ENCODE measurements at regions not wholly inside any gene's neighbourhood (a gene's known extent, or its start where the extent isn't known, plus 50 kb on each side); places are given as distances from the start of the nearest gene placed in this dataset.

GRCh38 chr4:159823743-159824142 lies 720.9 kb downstream of the RAPGEF2 start:
- Histone ChIP-seq H4K20me1 (ENCODE audit: control insufficient read depth, insufficient read depth, low read length, poor library complexity, severe bottlenecking) (no peaks in the 10 kb centered on the region), H3K79me2 (ENCODE audit: control insufficient read depth, insufficient read depth, low read length) (no peaks in the 10 kb centered on the region), H3K27me3 (replicated peaks in 1 of 4; ENCODE audit: control extremely low read depth in 1 of 4, control insufficient read depth in 3 of 4, insufficient read depth in 4 of 4, low read length in 3 of 4) (no peaks in the 10 kb centered on the region), H3K4me2 (replicated peaks; ENCODE audit: low read depth, low read length, poor library complexity, severe bottlenecking) (no peak overlapping the region), H3K27ac (ENCODE audit: low read length in 2 of 2) (no peak overlapping the region), H3K4me1 (ENCODE audit: control insufficient read depth in 2 of 2, insufficient read depth in 2 of 2, low read length in 2 of 2) (no peaks in the 10 kb centered on the region), H2AFZ (ENCODE audit: insufficient read depth, low read depth, low read length, poor library complexity, severe bottlenecking) (no peak overlapping the region), H3K4me3 (ENCODE audit: control extremely low read depth in 1 of 5, extremely low read depth in 1 of 5, insufficient read depth in 1 of 5, low read depth in 2 of 5, low read length in 4 of 5) (no peak overlapping the region), H3K9me3 (ENCODE audit: control extremely low read depth in 1 of 3, control insufficient read depth in 2 of 3, insufficient read depth in 1 of 3, low read length in 2 of 3) (no peaks in the 10 kb centered on the region), H3K36me3 (replicated peaks in 1 of 2; ENCODE audit: control extremely low read depth in 1 of 2, control insufficient read depth in 1 of 2, extremely low read depth in 1 of 2, insufficient read depth in 2 of 2, low read length in 1 of 2) (no peaks in the 10 kb centered on the region), H3K9ac (ENCODE audit: low read length) (no peak overlapping the region)
- Mint-ChIP-seq H3K27me3 (no peaks in the 10 kb centered on the region), H3K4me1 (no peaks in the 10 kb centered on the region), H3K4me3 (no peak overlapping the region), H3K27ac (no peak overlapping the region), H3K9me3 (ENCODE audit: insufficient read depth) (peaks cover 4% of the 10 kb centered on the region)
- ChIA-PET POLR2A (no interaction called here), CTCF (no interaction called here)
- no peak for TF ChIP-seq EZH2 (IDR thresholded peaks at IDR 0.05; ENCODE audit: borderline replicate concordance, insufficient read depth, low read depth, low read length, poor library complexity, severe bottlenecking)
- TF ChIP-seq CTCF (IDR thresholded peaks at IDR 0.05): no peak
- 87% methylated on average over 2 of the region's 2 CpGs for WGBS (ENCODE audit: insufficient coverage)
- intact Hi-C loops (cut with micrococcal nuclease): no loop called here
- ATAC-seq (ENCODE audit: low read depth) (no peak), DNase-seq (no peak)

- WGBS (ENCODE audit: insufficient coverage): 57% methylated on average over 1 of the region's 1 CpG
- ChIA-PET POLR2A (no interaction called here), CTCF (no interaction called here)
- Mint-ChIP-seq H3K9me3 (ENCODE audit: insufficient read depth) (peaks cover 5% of the 10 kb centered on the region), H3K27ac (no peak overlapping the region), H3K27me3 (no peaks in the 10 kb centered on the region), H3K4me1 (no peaks in the 10 kb centered on the region), H3K4me3 (no peak overlapping the region)
- TF ChIP-seq EZH2 (IDR thresholded peaks at IDR 0.05; ENCODE audit: borderline replicate concordance, insufficient read depth, low read depth, low read length, poor library complexity, severe bottlenecking) (no peak), CTCF (IDR thresholded peaks at IDR 0.05) (no peak)
- no peak overlapping the region for H3K4me2 ChIP-seq (replicated peaks; ENCODE audit: low read depth, low read length, poor library complexity, severe bottlenecking)
- no peak for ATAC-seq (ENCODE audit: low read depth)
- H3K9ac ChIP-seq (ENCODE audit: low read length): no peak overlapping the region
- H2AFZ ChIP-seq (ENCODE audit: insufficient read depth, low read depth, low read length, poor library complexity, severe bottlenecking): no peak overlapping the region
- DNase-seq: no peak
- no peaks in the 10 kb centered on the region for H3K4me1 ChIP-seq (ENCODE audit: control insufficient read depth in 2 of 2, insufficient read depth in 2 of 2, low read length in 2 of 2)
- peaks cover 0 to 4% (median 0%) of the 10 kb centered on the region in 3 donors for H3K9me3 ChIP-seq (ENCODE audit: control extremely low read depth in 1 of 3, control insufficient read depth in 2 of 3, insufficient read depth in 1 of 3, low read length in 2 of 3)
- no peaks in the 10 kb centered on the region for H3K36me3 ChIP-seq (replicated peaks in 1 of 2; ENCODE audit: control extremely low read depth in 1 of 2, control insufficient read depth in 1 of 2, extremely low read depth in 1 of 2, insufficient read depth in 2 of 2, low read length in 1 of 2)
- no peaks in the 10 kb centered on the region for H3K27me3 ChIP-seq (replicated peaks in 1 of 4; ENCODE audit: control extremely low read depth in 1 of 4, control insufficient read depth in 3 of 4, insufficient read depth in 4 of 4, low read length in 3 of 4)
- no peak overlapping the region for H3K27ac ChIP-seq (ENCODE audit: low read length in 2 of 2)
- no peaks in the 10 kb centered on the region for H4K20me1 ChIP-seq (ENCODE audit: control insufficient read depth, insufficient read depth, low read length, poor library complexity, severe bottlenecking)
- intact Hi-C loops (cut with micrococcal nuclease): no loop called here
- no peak overlapping the region for H3K4me3 ChIP-seq (ENCODE audit: control extremely low read depth in 1 of 5, extremely low read depth in 1 of 5, insufficient read depth in 1 of 5, low read depth in 2 of 5, low read length in 4 of 5)
- no peaks in the 10 kb centered on the region for H3K79me2 ChIP-seq (ENCODE audit: control insufficient read depth, insufficient read depth, low read length)
These were observed 725.8 kb downstream of the RAPGEF2 start for GRCh38 chr4:159828687-159829086.

Measured in B cell (primary cell).